Transverse colon (tissue), 3 donors: ENCODE measurements at regions not wholly inside any gene's neighbourhood (a gene's known extent, or its start where the extent isn't known, plus 50 kb on each side); places are given as distances from the start of the nearest gene placed in this dataset.

ENCODE experiments used
- POLR2A ChIP-seq: fragments of 450-650 bp; IDR thresholded peaks from one replicate; pipeline ENCODE4 v1.6.1; 2016; ENCODE audit warnings: antibody characterized with exemption, mild to moderate bottlenecking, moderate library complexity
- TF ChIP-seq, protein P1 (sequence below), 5 experiments: fragments of 200-600 bp in 3 of 5; fragments of 450-650 bp in 2 of 5; sonication (generic) in 3 of 5; IDR thresholded peaks; 1 replicate in 2 of 5; 2 replicates in 3 of 5; pipeline ENCODE4 v1.5.1; 2016 to 2017; ENCODE audit warnings: antibody characterized with exemption in 5 of 5, inconsistent platforms in 3 of 5, mild to moderate bottlenecking in 2 of 5, moderate library complexity in 1 of 5

DNA sequence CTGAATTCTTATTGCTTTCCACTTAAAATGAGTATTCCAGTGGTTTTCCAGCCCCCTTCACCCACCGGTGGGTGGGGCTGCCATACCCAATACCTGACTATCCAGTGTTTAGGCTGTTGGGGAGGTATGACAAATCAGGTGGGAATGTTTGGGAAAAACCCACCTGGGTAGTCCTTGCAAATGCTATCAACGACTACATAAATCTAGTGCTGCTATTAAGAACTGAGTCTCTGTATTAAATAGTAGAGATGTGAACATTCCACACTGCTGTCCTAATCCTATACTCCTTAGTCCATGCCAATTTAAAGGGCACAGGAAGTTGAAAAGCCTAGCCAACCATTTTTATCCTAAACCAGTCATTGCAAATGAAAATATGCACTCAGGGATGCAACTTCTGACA lies 126.6 kb downstream of the AXIN2 start:
- TF ChIP-seq, protein P1, sequence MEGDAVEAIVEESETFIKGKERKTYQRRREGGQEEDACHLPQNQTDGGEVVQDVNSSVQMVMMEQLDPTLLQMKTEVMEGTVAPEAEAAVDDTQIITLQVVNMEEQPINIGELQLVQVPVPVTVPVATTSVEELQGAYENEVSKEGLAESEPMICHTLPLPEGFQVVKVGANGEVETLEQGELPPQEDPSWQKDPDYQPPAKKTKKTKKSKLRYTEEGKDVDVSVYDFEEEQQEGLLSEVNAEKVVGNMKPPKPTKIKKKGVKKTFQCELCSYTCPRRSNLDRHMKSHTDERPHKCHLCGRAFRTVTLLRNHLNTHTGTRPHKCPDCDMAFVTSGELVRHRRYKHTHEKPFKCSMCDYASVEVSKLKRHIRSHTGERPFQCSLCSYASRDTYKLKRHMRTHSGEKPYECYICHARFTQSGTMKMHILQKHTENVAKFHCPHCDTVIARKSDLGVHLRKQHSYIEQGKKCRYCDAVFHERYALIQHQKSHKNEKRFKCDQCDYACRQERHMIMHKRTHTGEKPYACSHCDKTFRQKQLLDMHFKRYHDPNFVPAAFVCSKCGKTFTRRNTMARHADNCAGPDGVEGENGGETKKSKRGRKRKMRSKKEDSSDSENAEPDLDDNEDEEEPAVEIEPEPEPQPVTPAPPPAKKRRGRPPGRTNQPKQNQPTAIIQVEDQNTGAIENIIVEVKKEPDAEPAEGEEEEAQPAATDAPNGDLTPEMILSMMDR (IDR thresholded peaks at IDR 0.05), result no peak
- no peak for TF ChIP-seq POLR2A
